HG03175 (cell line): ENCODE measurements at regions not wholly inside any gene's neighbourhood (a gene's known extent, or its start where the extent isn't known, plus 50 kb on each side); places are given as distances from the start of the nearest gene placed in this dataset.

Experiments used
- ATAC-seq: cut with Tn5 transposase; IDR thresholded peaks from one replicate; pipeline ENCODE4 v1.9.1; 2021; ENCODE audit warnings: mild to moderate bottlenecking, moderate library complexity; ENCODE audit not compliant: unreplicated experiment

DNA sequence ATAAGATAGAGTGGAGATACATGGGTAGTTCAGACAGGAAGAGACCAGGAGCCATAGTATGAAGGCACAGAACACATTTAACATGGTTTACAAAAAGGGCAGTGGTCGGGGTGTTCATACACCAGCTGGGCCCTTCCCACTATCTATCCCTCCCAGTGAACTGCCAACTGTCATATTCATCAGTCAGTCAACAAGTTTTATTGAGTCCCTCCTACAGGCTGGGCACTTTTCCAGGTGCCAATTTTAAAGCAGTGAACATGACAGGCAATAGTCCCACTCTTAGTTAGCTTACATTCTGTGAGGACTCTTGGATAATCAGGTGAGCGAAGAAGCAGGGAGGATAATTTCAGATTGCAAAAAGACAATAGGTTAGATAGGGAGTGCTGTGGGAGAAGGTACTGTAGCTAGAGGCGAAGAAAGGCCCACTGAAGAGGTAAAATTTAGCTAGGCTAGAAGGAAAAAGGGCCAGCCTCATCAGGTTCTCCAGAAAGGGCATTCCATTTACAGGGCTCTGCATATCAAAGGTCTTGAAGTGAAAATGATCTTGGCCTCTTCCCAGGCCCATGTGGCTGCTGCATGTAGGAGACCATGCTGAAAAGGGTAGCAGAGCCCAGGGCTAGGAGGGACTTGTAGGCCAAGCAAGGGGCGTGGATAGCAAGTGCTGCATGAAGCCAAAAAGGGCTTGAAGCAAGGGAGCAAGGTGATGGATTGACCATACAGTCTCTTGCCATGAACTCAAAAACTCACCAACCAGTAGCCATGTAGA is 274.7 kb upstream of the SNX7 start:
- ATAC-seq = no peak

DNA sequence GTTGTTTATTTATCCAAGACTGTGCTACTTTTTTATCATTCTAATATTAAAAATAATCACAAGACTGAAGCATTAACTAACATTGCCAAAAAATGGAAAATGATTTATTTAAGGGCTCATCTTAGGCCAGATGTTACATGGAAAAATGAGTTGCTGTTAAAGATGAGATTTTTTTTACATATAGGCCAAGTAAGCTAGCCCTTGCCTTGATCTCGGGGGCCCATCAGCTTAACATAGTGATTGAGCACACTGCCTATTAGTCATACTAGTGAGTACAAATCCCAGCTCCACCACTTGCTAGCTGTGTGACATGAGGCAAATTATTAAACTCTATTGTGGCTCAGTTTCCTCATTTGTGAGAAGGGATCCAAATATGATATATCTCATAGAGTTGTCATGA is 275.9 kb upstream of the SNX7 start:
- no peak for ATAC-seq

DNA sequence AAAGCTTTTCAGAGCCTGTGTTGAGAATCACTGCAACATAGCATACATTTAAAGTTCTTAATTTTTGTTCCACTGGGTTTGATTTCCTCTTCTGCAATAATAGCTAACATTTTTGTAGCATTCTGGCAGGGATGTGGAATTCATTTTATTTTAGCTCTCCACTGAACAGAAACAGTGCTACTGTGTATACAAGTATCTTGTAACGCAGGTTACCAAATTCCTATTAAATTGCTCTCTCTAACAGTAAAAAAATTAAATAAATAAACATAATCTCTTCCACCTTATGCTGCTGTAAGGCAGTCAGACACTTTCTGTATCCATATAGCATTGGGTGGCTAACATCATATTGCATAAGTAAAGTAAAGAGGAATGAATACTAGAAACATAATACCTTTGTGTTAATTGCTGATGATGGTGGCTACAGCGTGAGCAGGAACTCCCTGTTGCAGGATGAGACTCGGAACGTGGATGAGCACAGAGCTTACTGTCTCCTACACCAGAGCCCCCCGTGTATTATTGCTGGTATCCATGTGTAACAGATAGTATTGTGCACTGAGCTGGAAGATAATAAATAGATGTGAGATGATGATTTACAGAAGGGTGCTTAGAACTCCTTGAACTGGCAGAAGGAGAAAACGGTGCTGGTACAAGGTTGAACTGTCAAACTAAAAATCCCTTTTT is 276.9 kb upstream of the SNX7 start:
- ATAC-seq = no peak

DNA sequence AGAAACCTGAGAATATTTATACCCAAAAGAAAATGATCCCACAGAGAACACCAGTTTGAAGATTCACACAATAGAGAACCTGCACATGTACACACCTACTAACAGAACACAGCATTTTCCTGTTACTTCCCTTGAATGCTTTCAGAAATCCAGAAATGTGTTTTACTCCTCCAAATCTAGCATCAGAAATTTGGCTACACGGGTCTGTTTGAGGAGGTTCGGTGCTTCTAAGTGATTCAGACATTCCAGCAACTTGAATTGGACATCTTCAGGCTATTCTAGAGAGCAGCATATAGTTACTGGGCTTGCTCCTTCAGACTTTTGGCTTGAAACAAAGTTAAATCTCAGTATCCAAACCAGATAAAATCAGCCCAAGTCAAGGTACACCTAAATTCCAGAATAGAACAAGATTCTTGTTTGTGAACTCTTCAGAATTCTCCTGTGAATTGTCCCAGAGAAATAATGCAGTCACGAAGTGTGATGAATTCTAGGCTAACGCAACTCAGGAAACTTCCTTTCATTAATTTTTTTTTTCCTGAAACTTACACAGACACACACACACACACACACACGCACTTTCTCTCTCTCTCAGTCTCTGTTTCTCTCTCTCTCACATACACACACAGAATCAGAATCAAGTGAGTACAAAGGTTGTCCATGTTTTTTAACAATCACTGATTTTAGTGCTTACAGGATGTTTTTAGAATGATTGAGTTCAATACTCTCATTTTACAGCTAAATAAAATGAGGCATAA is 278.4 kb upstream of the SNX7 start:
- ATAC-seq = no peak

DNA sequence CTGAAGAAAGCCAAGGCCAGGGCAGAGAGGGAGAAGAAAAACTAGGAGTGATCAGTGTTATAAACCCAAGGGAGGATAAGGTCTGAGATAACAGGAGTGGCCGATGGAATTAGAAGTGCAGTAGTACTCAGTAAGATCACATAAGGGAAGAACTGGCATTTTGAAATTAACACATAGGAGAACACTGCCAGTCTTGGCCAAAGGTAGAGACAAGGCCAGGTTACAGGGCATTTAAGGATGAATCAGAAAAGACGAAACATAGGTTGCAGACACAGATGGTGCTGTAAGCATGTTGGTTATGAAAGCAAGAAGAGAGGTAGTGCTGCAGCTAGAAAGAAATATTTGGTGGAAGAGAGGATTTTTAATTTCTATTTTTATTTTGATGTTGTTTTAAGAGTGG is 278.9 kb upstream of the SNX7 start:
- ATAC-seq = no peak

DNA sequence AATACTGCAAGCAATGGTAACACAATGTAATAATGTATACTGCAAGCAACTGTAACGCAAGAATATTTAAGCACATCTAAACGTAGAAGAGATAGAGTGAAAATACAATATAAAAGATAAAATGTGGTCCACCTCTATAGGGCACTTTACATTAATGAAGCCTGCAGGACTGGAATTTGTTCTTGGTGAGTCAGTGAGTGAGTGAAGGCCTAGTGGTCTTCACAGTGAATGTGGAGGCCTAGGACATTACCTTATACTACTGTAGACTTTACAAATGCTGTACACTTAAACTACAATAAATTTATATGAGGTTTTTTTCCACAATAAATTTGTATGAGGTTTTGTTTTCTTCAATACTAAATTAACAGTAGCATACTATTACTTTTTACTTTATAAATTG is 287.4 kb upstream of the SNX7 start:
- ATAC-seq = no peak

DNA sequence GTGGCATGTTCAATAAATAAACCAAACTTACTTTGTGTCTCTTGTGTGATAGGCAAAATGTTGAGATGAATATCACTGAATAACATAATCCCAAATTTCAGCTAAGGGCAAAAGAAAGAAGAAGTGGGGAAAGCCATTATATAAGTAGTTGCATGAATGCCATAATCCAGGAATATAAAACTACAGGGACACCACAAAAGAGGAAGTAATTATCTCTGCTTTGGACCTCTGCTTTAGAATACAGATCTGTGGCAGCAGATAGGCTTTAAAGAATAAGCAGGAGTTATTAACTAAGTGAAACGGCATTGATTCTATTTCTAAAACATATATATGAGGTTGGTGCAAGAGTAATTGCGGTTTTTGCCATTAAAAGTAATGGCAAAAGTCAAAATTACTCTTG is 288.5 kb upstream of the SNX7 start:
- no peak for ATAC-seq

DNA sequence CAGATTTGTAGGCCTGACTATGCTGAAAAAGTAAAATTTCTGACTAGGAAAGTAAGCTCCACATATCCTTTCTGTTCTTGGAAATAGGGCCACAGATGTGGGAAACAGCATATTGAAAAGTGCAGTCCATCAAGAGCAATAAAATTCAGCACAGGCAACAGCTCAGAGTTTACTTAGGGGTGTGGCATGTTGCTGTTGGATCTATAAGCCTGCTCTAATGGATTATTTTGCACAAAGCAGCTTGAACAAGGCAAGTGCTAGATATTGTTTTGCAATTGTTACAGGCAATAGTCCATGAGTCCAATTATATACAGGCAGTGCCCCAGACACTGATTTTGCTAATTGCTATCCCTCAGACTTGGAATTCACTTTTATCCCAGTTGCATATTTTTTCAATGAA is 289.8 kb upstream of the SNX7 start:
- no peak for ATAC-seq

DNA sequence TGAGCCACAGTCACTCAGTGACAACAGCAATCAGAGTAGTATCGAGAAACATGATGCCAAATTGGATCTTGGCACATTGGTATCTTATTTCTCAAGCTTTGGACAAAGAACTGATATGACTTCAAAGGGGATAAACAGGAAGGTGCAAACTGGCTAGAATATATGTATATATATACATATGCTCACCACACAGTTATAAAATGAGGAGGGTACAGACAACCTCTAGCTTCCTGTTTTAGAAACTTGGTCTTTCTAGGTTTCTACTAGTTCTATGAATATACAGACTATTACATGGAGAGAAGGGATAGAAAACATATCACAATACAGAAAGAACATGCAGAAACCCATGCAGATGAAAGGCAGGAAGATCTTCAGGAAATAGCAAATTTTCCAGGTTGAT is 292.1 kb upstream of the SNX7 start:
- ATAC-seq = no peak

DNA sequence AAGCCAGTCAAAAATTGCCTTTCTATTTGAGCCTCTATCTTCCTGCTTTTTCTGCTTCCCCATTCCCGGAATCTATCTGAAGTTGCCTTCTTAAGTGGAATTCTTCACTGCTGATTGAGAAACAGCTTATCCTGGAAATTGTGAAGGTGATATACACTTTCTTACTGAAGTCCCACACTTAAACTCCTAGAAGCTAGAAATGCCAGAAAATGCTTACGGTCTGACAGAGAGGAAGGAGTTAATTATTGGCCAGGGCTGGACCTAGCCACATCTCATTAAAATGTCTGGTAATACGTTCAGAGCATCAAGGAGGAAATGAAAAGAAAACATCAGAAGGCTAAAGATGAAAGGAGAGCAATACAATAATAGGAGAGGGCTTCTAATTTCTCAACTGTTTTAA is 292.5 kb upstream of the SNX7 start:
- no peak for ATAC-seq

DNA sequence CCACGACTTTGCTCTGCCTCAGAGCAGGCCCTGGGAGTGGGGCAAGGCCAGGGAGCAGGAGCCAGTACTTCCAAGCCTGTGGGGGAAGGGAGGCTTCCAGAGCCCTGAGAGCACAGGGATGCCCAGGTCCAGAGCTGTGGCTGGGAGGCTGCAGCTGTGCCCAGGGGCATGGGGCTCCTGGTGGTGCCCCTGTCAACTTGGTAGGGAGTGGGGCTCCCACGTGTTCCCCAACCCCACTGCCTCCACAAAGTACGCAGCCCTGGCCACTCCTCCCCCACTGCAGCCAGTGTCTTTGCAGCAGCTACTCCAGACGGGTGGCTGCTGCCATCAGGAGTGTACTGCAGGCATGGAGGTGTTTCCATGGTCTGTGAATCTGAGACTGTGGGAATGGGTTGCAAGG is 294.1 kb upstream of the SNX7 start:
- no peak for ATAC-seq

DNA sequence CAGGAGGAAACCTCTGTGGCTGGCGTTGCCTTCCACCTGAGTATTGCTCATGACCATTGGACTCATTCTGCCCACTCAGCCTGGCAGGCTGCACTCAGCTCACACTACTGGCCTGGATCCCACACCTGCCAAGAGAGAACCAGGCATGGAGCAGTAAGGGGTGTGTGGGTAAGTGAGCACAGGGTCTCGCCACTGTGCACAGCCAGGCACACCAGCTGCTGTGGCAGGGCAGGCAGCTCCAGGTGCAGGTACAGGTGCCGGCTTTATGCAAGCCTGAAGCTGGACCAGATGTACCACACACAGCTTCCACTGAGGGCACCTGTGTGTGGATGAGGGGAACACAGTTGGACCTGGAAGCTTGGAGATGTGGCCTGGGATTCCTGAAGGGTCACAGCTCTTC is 295.2 kb upstream of the SNX7 start:
- no peak for ATAC-seq

DNA sequence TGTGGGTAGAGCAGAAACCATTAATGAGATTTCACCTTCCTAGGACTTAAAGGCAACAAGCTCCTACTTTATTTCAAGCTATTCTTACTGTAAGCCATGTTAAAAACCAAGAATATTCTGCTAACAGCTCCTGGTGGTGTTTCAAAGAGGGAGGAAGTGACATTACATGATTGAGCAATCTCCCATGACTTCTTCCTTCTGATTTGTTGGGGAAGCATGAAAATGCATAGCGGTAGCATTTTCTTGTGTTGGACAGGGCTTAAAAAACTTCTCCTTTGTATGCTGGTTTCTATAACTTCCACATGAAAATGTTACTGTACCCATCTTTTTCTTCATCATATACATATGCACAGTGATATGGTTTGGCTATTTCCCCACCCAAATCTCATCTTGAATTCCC is 297.0 kb upstream of the SNX7 start:
- ATAC-seq = no peak

DNA sequence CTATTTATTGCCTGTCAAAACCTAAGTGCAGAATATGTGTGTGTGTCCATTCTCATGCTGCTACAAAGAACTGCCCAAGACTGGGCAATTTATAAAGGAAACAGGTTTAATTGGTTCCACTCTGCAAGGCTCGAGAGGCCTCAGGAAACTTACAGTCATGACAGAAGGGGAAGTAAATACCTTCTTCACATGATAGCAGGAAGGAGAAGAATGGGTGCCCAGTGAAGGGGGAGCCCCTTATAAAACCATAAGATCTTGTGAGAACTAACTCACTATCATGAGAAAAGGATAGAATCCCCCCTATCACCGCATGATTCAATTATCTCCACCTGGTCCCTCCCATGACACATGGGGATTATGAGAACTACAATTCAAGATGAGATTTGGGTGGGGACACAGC is 300.7 kb upstream of the SNX7 start:
- ATAC-seq = no peak

DNA sequence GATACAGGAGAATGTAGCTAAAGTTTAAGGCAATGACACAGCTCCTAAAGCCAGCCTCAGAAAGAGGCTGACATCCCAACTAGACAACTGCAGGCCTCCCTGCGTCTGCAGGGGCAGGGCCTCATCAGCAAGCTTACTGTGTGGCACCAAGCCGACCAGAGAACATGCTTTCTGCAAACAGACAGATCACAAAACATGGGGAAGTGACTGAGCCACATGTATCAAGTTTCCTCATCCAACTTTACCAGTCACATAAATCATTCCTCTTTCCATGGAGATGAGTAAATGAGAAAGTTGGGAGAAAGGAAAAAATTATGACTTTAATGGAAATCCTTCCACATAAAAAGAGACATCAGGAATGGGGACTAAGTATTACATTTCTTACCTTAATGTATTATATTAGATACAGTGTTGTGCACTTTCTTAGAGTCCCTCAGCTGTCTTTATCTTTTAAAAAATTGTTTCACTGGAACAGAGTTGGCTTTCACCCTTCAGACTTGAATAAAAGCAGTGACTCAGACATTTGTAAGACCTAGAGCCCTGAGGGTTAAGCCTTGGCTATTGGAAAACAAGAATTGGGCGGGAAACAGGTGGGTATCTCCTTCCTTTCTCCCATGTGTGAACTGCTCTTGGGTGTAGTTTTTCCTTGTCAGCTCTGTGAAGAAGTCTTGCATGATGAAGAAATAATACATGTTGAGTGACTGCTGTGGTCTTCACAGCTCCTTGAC is 305.7 kb upstream of the SNX7 start:
- ATAC-seq = no peak

DNA sequence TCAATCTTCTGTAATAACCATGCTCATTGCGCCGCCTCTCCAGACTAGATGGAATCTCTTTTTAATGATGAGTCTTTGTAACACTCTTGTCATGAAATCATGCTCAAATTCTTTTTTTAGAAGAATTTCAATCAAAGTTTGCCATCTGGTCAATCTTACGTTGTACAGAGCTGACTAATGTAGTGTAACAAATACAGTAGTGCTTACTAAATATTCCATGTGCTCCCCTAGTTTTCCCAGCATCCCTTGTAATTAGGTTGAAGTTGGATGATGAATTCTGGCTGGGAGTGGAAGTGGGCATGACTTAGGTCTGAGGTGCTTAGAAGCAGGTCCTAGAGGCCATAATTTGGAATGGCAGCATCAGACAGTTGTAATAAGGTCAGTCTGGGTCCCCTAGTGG is 309.1 kb upstream of the SNX7 start:
- no peak for ATAC-seq

DNA sequence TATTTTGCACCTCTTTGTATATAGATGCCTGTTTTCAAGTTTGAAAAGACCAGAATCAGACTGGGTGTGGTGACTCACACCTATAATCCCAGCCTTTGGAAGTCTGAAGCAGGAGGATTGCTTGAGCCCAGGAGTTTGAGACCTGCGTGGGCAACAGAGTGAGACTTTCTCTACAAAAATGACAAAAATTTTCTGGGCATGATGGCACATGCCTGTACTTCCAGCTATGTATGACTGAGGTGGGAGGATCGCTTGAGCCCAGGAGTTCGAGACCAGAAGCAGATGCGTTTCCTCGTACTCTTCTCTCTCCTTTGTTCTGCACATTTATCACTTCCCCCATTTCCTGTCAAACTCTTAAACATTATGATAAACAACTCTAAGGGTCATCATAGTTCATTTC is 310.0 kb upstream of the SNX7 start:
- ATAC-seq = no peak

DNA sequence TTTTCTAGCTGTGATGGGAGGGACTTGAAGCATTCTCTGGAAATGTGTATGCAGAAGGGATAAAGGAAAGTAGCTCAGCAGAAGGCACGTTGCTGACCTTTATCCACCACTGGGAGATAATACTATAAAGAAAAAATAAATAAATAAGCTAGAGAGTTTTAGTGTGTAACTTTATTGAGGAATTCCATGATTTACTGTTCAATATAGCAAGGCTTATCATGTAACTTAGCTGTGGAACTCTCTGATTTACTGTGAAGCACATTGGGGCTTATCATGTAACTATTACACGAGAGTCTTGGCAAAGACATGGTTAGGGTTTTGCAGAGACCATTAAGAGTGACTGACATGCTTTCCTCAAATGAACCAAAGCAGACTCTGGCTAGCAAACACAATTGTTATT is 316.1 kb upstream of the SNX7 start:
- ATAC-seq = no peak

DNA sequence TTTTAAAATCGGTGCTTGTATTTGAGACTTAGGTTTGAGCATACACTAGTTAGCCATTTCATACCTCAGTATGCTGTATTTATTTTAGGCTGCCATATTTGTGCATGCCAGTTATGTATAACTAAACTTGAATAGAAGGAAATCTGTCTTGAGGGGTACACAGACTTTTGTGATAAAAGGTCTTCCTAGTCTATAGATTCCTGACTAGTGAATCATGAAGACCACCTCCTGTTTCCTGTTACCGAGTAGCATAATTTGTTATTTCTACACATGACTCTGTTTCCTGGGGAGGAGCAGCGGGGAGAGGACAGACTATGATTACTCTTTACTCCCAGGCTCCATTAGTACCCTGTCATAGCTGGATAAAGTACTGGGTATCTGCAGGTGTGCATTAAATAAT is 316.8 kb upstream of the SNX7 start:
- ATAC-seq = no peak

DNA sequence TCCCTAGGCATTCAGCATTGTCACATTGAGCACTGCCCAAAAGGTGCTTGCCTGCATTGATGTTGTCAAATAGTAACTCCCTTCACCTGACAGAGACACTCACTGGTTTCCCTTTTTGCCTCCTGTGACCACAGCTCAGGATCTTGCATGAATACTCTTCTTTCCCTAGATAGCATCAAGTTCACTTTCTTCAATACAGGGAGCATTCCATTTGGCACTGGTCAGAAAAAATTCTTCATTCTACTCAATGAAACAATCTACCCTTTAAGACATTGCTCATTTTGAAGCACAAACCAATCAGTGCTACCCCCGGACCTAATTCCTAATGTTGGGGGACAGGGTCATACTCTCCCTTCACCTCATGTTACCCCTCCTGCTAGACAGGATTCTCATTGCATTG is 319.0 kb upstream of the SNX7 start:
- ATAC-seq = no peak

DNA sequence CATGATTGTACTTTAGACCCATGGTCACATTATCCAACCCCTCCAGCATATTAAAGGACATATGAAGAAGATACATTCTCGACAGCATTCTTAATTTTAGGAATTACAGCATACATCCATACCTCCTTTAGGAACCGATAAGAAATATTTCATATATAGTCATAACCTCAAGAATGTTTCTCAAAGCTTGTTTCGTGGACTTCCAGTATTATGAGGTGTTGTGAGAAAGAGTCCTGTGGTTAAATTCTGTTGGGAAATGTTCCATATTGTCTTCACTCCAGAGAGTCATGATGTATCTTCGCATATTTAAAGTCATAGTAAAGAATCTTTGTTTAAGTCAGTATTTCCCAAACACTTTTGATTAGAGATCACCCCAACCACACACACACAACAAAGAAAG is 321.0 kb upstream of the SNX7 start:
- no peak for ATAC-seq
